IPS-18a (cell line): ENCODE measurements at regions not wholly inside any gene's neighbourhood (a gene's known extent, or its start where the extent isn't known, plus 50 kb on each side); places are given as distances from the start of the nearest gene placed in this dataset.

ENCODE experiments used
- H3K27ac ChIP-seq: one replicate; pipeline ENCODE4 v1.5.1; 2013; ENCODE audit warnings: low read length
- H3K27me3 ChIP-seq: one replicate; pipeline ENCODE4 v1.6.1; 2013; ENCODE audit warnings: mild to moderate bottlenecking, low read length; ENCODE audit not compliant: control insufficient read depth, insufficient read depth
- H3K36me3 ChIP-seq: one replicate; pipeline ENCODE4 v1.6.1; 2013; ENCODE audit warnings: low read depth, low read length; ENCODE audit not compliant: control insufficient read depth
- H3K4me1 ChIP-seq: one replicate; pipeline ENCODE4 v1.6.1; 2013; ENCODE audit warnings: low read depth, low read length; ENCODE audit not compliant: control insufficient read depth
- H3K4me3 ChIP-seq: one replicate; pipeline ENCODE4 v1.5.1; 2013; ENCODE audit warnings: low read length
- H3K9ac ChIP-seq: one replicate; pipeline ENCODE4 v1.6.1; 2013; ENCODE audit warnings: mild to moderate bottlenecking, low read length, moderate library complexity
- H3K9me3 ChIP-seq: one replicate; pipeline ENCODE4 v1.6.1; 2013; ENCODE audit warnings: low read depth, low read length; ENCODE audit not compliant: control insufficient read depth

- Histone ChIP-seq H3K36me3 (no peaks in the 10 kb centered on the region), H3K9ac (no peak overlapping the region), H3K4me3 (no peak overlapping the region), H3K9me3 (no peaks in the 10 kb centered on the region), H3K27me3 (peaks cover 6% of the 10 kb centered on the region), H3K27ac (no peak overlapping the region), H3K4me1 (peaks cover 6% of the 10 kb centered on the region)
These were observed 81.7 kb downstream of the YTHDF1 start for GRCh38 chr20:63134201-63134612.

- H3K4me1 ChIP-seq, result peaks cover 6% of the 10 kb centered on the region
- H3K27ac ChIP-seq, result no peak overlapping the region
- no peak overlapping the region for H3K4me3 ChIP-seq
- no peaks in the 10 kb centered on the region for H3K36me3 ChIP-seq
- H3K9ac ChIP-seq, result no peak overlapping the region
- H3K9me3 ChIP-seq, result no peaks in the 10 kb centered on the region
- H3K27me3 ChIP-seq, result peaks cover 8% of the 10 kb centered on the region
These were observed 82.3 kb downstream of the YTHDF1 start for GRCh38 chr20:63133481-63134091.

- Histone ChIP-seq H3K36me3 (no peaks in the 10 kb centered on the region), H3K4me1 (peaks cover 6% of the 10 kb centered on the region), H3K4me3 (no peak overlapping the region), H3K9me3 (no peaks in the 10 kb centered on the region), H3K27ac (no peak overlapping the region), H3K9ac (no peak overlapping the region), H3K27me3 (peaks cover 8% of the 10 kb centered on the region)
These were observed 83.0 kb downstream of the YTHDF1 start for GRCh38 chr20:63132715-63133471.

GRCh38 chr20:63132131-63132714 lies 83.7 kb downstream of the YTHDF1 start:
- Histone ChIP-seq H3K9ac (no peak overlapping the region), H3K9me3 (no peaks in the 10 kb centered on the region), H3K36me3 (no peaks in the 10 kb centered on the region), H3K4me1 (peaks cover 6% of the 10 kb centered on the region), H3K4me3 (no peak overlapping the region), H3K27me3 (peaks cover 8% of the 10 kb centered on the region), H3K27ac (no peak overlapping the region)

GRCh38 chr20:63130658-63131577 lies 85.0 kb downstream of the YTHDF1 start:
- peak overlapping the region; percentile 32 for H3K4me3 ChIP-seq
- peaks cover 6% of the 10 kb centered on the region for H3K4me1 ChIP-seq
- peaks cover 8% of the 10 kb centered on the region for H3K27me3 ChIP-seq

GRCh38 chr20:63129991-63130657 lies 85.8 kb downstream of the YTHDF1 start:
- H3K4me3 ChIP-seq, result peak overlapping the region; percentile 32
- no peak overlapping the region for H3K9ac ChIP-seq
- peaks cover 6% of the 10 kb centered on the region for H3K4me1 ChIP-seq
- no peaks in the 10 kb centered on the region for H3K9me3 ChIP-seq
- H3K27ac ChIP-seq, result no peak overlapping the region
- H3K27me3 ChIP-seq, result peaks cover 8% of the 10 kb centered on the region
- H3K36me3 ChIP-seq, result no peaks in the 10 kb centered on the region

More at GRCh38 chr20:63130658-63131577, 85.0 kb downstream of the YTHDF1 start:
- Histone ChIP-seq H3K27ac (no peak overlapping the region), H3K36me3 (no peaks in the 10 kb centered on the region), H3K9me3 (no peaks in the 10 kb centered on the region), H3K9ac (no peak overlapping the region)

GRCh38 chr20:63129376-63129965 lies 86.5 kb downstream of the YTHDF1 start:
- Histone ChIP-seq H3K4me1 (peaks cover 6% of the 10 kb centered on the region), H3K27ac (no peak overlapping the region), H3K36me3 (no peaks in the 10 kb centered on the region), H3K27me3 (peaks cover 8% of the 10 kb centered on the region), H3K4me3 (no peak overlapping the region), H3K9me3 (no peaks in the 10 kb centered on the region), H3K9ac (no peak overlapping the region)

- Histone ChIP-seq H3K4me1 (peaks cover 6% of the 10 kb centered on the region), H3K36me3 (no peaks in the 10 kb centered on the region), H3K27ac (no peak overlapping the region), H3K27me3 (peaks cover 8% of the 10 kb centered on the region), H3K9ac (no peak overlapping the region), H3K4me3 (no peak overlapping the region), H3K9me3 (no peaks in the 10 kb centered on the region)
These were observed 87.0 kb downstream of the YTHDF1 start for GRCh38 chr20:63128956-63129355.

GRCh38 chr20:63128367-63128766 lies 87.6 kb downstream of the YTHDF1 start:
- Histone ChIP-seq H3K27me3 (peaks cover 8% of the 10 kb centered on the region), H3K4me3 (no peak overlapping the region), H3K36me3 (no peaks in the 10 kb centered on the region), H3K9me3 (no peaks in the 10 kb centered on the region), H3K9ac (no peak overlapping the region), H3K4me1 (peaks cover 6% of the 10 kb centered on the region), H3K27ac (no peak overlapping the region)

- H3K27ac ChIP-seq, result no peak overlapping the region
- no peaks in the 10 kb centered on the region for H3K36me3 ChIP-seq
- peaks cover 6% of the 10 kb centered on the region for H3K4me1 ChIP-seq
- H3K27me3 ChIP-seq, result peaks cover 8% of the 10 kb centered on the region
- no peak overlapping the region for H3K4me3 ChIP-seq
- H3K9ac ChIP-seq, result no peak overlapping the region
- H3K9me3 ChIP-seq, result no peaks in the 10 kb centered on the region
These were observed 88.1 kb downstream of the YTHDF1 start for GRCh38 chr20:63127700-63128364.
